Psoas muscle (tissue), 7 donors: ENCODE measurements at regions not wholly inside any gene's neighbourhood (a gene's known extent, or its start where the extent isn't known, plus 50 kb on each side); places are given as distances from the start of the nearest gene placed in this dataset.

Experiments used
- ATAC-seq, 4 donors: fragments of 200-7000 bp; cut with Tn5 transposase; one replicate each; pipeline ENCODE4 v1.9.1; 2020; ENCODE audit warnings: moderate library complexity in 3 of 4, mild to moderate bottlenecking in 2 of 4
- DNase-seq, 2 donors: peaks; one replicate each; pipeline ENCODE4 v3.0.0-alpha.2; 2020
- H3K27ac ChIP-seq: fragments of 200-600 bp; one replicate; pipeline ENCODE4 v1.8.0; 2022
- H3K27me3 ChIP-seq, 3 donors: fragments of 200-600 bp in 1 of 3; one replicate each; pipeline versions ENCODE4 v1.6.1 to v1.8.0; 2013 to 2022; ENCODE audit warnings: low read length in 2 of 3, mild to moderate bottlenecking in 2 of 3, moderate library complexity in 1 of 3; ENCODE audit not compliant: insufficient read depth in 3 of 3
- H3K36me3 ChIP-seq, 2 donors: fragments of 200-600 bp in 1 of 2; one replicate each; pipeline versions ENCODE4 v1.6.1 to v1.8.0; 2013 to 2022; ENCODE audit warnings: low read depth in 1 of 2, mild to moderate bottlenecking in 1 of 2, moderate library complexity in 1 of 2; ENCODE audit not compliant: insufficient read depth in 1 of 2
- H3K4me1 ChIP-seq: fragments of 200-600 bp; one replicate; pipeline ENCODE4 v1.8.0; 2022
- H3K4me3 ChIP-seq: fragments of 200-600 bp; one replicate; pipeline ENCODE4 v1.8.0; 2022; ENCODE audit warnings: mild to moderate bottlenecking
- H3K9me3 ChIP-seq: fragments of 200-600 bp; one replicate; pipeline ENCODE4 v1.8.0; 2022
- WGBS, 3 donors: extraction: QIAGEN DNeasy Blood & Tissue Kit; methylation state at CpG; one replicate each; pipeline versions ENCODE4 v1.1.6 to v1.1.7; 2013; 5-methylcytosine and 5-hydroxymethylcytosine counted together
- intact Hi-C, 2 donors: fragments of 100-400 bp; cut with DNase I; formaldehyde crosslinking; loops; one replicate each; pipeline versions ENCODE4 v1.11.0 to v1.14.2; 2022
- TF ChIP-seq, protein P1 (sequence below): fragments of 200-600 bp; IDR thresholded peaks from one replicate; pipeline ENCODE4 v1.8.0; 2022; ENCODE audit warnings: antibody characterized with exemption
- donor health status: healthy with polysubstance abuse.
- donor health status: DM: no; HTN: no; CAD: no; lungs with moderate emphysema.
- donor health status: Bipolar disorder and iron deficiency.
- donor health status: healthy.
- donor health status: DM: yes; HTN: yes; CAD: no.
- donor health status: DM: no; HTN: no; CAD: no.
- donor health status: DM: yes; HTN: yes; CAD: no.

- no peak for ATAC-seq
- no peaks in the 10 kb centered on the region for H3K4me1 ChIP-seq
- no peak for DNase-seq
- no peak overlapping the region for H3K27ac ChIP-seq
- H3K27me3 ChIP-seq: no peaks in the 10 kb centered on the region
- TF ChIP-seq, protein P1, sequence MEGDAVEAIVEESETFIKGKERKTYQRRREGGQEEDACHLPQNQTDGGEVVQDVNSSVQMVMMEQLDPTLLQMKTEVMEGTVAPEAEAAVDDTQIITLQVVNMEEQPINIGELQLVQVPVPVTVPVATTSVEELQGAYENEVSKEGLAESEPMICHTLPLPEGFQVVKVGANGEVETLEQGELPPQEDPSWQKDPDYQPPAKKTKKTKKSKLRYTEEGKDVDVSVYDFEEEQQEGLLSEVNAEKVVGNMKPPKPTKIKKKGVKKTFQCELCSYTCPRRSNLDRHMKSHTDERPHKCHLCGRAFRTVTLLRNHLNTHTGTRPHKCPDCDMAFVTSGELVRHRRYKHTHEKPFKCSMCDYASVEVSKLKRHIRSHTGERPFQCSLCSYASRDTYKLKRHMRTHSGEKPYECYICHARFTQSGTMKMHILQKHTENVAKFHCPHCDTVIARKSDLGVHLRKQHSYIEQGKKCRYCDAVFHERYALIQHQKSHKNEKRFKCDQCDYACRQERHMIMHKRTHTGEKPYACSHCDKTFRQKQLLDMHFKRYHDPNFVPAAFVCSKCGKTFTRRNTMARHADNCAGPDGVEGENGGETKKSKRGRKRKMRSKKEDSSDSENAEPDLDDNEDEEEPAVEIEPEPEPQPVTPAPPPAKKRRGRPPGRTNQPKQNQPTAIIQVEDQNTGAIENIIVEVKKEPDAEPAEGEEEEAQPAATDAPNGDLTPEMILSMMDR: peak; percentile 36
- 32 to 43% (median 35%) methylated on average over 3 of the region's 3 CpGs for WGBS, 3 donors
- H3K4me3 ChIP-seq: no peak overlapping the region
- no peaks in the 10 kb centered on the region for H3K9me3 ChIP-seq
- no peaks in the 10 kb centered on the region for H3K36me3 ChIP-seq
- intact Hi-C loops: no loop called here
Measured at GRCh38 chr4:20395160-20395773, 143.6 kb downstream of the SLIT2 start.

DNA sequence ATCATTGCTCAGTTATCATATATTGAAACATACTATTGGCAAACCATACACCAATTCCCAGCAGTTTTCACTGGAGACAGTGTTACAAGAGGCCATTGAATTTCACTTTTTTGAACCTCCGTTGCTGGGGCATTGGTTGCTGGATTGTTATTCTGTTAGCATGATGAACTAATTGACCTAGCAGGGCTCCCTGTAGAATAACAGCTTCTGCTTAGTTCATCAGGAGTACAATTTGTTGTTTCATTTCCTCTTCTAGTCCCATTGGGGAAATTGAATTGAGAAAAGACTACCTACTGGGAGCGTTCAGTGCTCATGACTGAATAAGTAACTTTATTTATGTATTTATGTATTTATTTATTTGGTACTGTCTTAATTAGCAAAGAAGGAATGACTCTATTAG, 151.6 kb downstream of the SLIT2 start:
- TF ChIP-seq, protein P1: no peak
- intact Hi-C loops: no loop called here
- WGBS, 3 donors: 19 to 31% (median 31%) methylated on average over 2 of the region's 2 CpGs
- no peak overlapping the region for H3K4me3 ChIP-seq
- no peaks in the 10 kb centered on the region for H3K27me3 ChIP-seq
- no peak for DNase-seq
- no peaks in the 10 kb centered on the region for H3K9me3 ChIP-seq
- no peaks in the 10 kb centered on the region for H3K36me3 ChIP-seq
- no peaks in the 10 kb centered on the region for H3K4me1 ChIP-seq
- ATAC-seq: no peak
- H3K27ac ChIP-seq: no peak overlapping the region

DNA sequence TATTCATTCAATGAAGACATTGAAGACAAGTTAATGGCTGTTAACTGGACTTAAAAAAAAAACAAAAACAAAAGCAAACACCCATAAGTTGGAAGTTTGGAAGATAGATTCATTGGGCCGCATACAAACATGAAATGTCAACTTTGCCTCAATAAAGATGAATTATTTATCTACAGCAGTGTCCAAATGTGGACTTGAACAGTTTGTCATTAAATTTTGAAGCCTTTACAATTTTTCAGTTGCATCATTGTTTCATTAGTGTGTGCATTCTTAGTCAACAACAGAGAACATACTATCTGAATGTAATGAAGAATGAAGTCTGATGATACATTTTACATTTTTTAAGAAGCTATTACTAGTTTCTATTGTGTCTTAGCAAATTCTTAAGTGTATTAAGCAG, 152.1 kb downstream of the SLIT2 start:
- H3K36me3 ChIP-seq: no peaks in the 10 kb centered on the region
- H3K27me3 ChIP-seq: no peaks in the 10 kb centered on the region
- H3K9me3 ChIP-seq: no peaks in the 10 kb centered on the region
- no peaks in the 10 kb centered on the region for H3K4me1 ChIP-seq
- WGBS, 3 donors: 74 to 83% (median 76%) methylated on average over 1 of the region's 1 CpG
- no peak overlapping the region for H3K27ac ChIP-seq
- no peak overlapping the region for H3K4me3 ChIP-seq
- intact Hi-C loops: no loop called here
- ATAC-seq (no peak), DNase-seq (no peak)
- TF ChIP-seq, protein P1: no peak

DNA sequence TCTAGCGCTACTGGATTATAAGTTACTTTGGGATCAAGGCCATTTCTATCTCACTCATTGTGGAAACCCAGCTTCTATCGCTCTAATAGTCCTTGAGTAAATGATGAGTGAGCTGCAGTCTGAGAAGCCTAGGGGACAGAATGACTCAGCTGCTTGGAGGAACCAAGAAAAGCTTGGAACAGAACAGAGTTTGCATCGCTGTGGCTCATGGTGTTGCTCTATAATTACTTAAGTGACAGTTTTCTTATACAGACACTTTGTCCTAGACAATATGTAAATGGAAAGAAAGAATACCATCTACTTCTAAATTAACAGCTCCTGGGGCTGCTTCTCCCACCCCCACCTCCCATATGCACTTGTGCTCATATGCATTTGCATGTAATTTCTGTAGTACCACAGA, 156.9 kb downstream of the SLIT2 start:
- Histone ChIP-seq H3K36me3 (no peaks in the 10 kb centered on the region), H3K27me3 (no peaks in the 10 kb centered on the region), H3K4me1 (no peaks in the 10 kb centered on the region), H3K27ac (no peak overlapping the region), H3K9me3 (no peaks in the 10 kb centered on the region), H3K4me3 (no peak overlapping the region)
- intact Hi-C loops: no loop called here
- DNase-seq (no peak), ATAC-seq (peak in 3 of 4 donors; percentile 17 to 64 (median 37))
- 83 to 86% (median 86%) methylated on average over 3 of the region's 3 CpGs for WGBS, 3 donors
- TF ChIP-seq, protein P1: no peak

GRCh38 chr4:20412072-20412471, 160.4 kb downstream of the SLIT2 start:
- Histone ChIP-seq H3K36me3 (no peaks in the 10 kb centered on the region), H3K4me1 (no peaks in the 10 kb centered on the region), H3K27me3 (peaks cover 0 to 3% (median 0%) of the 10 kb centered on the region in 3 donors), H3K27ac (no peak overlapping the region), H3K9me3 (no peaks in the 10 kb centered on the region), H3K4me3 (no peak overlapping the region)
- TF ChIP-seq, protein P1: no peak
- intact Hi-C loops: loop anchor here in 1 of 2 donors (10.0 kb wide), 1 partner anchor 97 kb away; no protein-coding TSS in a partner anchor
- ATAC-seq (no peak), DNase-seq (no peak)
- 72 to 81% (median 74%) methylated on average over 1 of the region's 1 CpG for WGBS, 3 donors
